Fibroblast of lung (primary cell): ENCODE measurements at regions not wholly inside any gene's neighbourhood (a gene's known extent, or its start where the extent isn't known, plus 50 kb on each side); places are given as distances from the start of the nearest gene placed in this dataset.

Source experiments
- DNase-seq, 2 donors: peaks; one replicate each; pipeline versions ENCODE4 v3.0.0 to v3.0.0-alpha.2; 2010; ENCODE audit warnings: low read depth in 2 of 2
- H2AFZ ChIP-seq: 2 replicates; pipeline ENCODE4 v1.5.1; 2012; ENCODE audit warnings: low read length, control low read depth, inconsistent platforms
- H3K27ac ChIP-seq: 2 replicates; pipeline ENCODE4 v1.5.1; 2011; ENCODE audit warnings: low read length, control low read depth; ENCODE audit not compliant: insufficient read depth
- H3K27me3 ChIP-seq: 2 replicates; pipeline ENCODE4 v1.5.1; 2011; ENCODE audit warnings: mild to moderate bottlenecking, low read length; ENCODE audit not compliant: control insufficient read depth, insufficient read depth
- H3K36me3 ChIP-seq: 2 replicates; pipeline ENCODE4 v1.5.1; 2011; ENCODE audit warnings: low read length; ENCODE audit not compliant: control insufficient read depth, insufficient read depth
- H3K4me1 ChIP-seq: 2 replicates; pipeline ENCODE4 v1.5.1; 2011; ENCODE audit warnings: low read length; ENCODE audit not compliant: control insufficient read depth, insufficient read depth; ENCODE audit errors: extremely low read depth
- H3K4me2 ChIP-seq: 2 replicates; pipeline ENCODE4 v1.5.1; 2011; ENCODE audit warnings: low read length, control low read depth; ENCODE audit not compliant: insufficient read depth; ENCODE audit errors: extremely low read depth
- H3K4me3 ChIP-seq, 4 experiments: fragments of 200-600 bp in 1 of 4; sonication (generic) in 1 of 4; replicated peaks in 1 of 4; 2 replicates each; pipeline ENCODE4 v1.5.1; 2011 to 2016; ENCODE audit warnings: low read length in 4 of 4, low read depth in 3 of 4, mild to moderate bottlenecking in 3 of 4, control low read depth in 2 of 4, inconsistent platforms in 1 of 4, mixed read lengths in 1 of 4; ENCODE audit not compliant: insufficient read depth in 1 of 4; ENCODE audit errors: control extremely low read depth in 1 of 4
- H3K79me2 ChIP-seq: 2 replicates; pipeline ENCODE4 v1.5.1; 2012; ENCODE audit warnings: mild to moderate bottlenecking, low read length, inconsistent platforms; ENCODE audit not compliant: control insufficient read depth, insufficient read depth
- H3K9ac ChIP-seq: 2 replicates; pipeline ENCODE4 v1.5.1; 2011; ENCODE audit warnings: mild to moderate bottlenecking, low read length, control low read depth; ENCODE audit not compliant: insufficient read depth
- H3K9me3 ChIP-seq: 2 replicates; pipeline ENCODE4 v1.5.1; 2012; ENCODE audit warnings: low read depth, low read length; ENCODE audit not compliant: control insufficient read depth, insufficient read depth
- H4K20me1 ChIP-seq: 2 replicates; pipeline ENCODE4 v1.5.1; 2011; ENCODE audit warnings: low read length; ENCODE audit not compliant: control insufficient read depth, insufficient read depth; ENCODE audit errors: extremely low read depth
- EZH2 ChIP-seq: IDR thresholded peaks from 2 replicates; pipeline ENCODE4 v1.5.1; 2012; ENCODE audit warnings: low read length, control low read depth, mild to moderate bottlenecking; ENCODE audit errors: missing control alignments
- TF ChIP-seq, protein P1 (sequence below), 2 donors: IDR thresholded peaks in 1 of 2; conservative IDR thresholded peaks in 1 of 2; 1 replicate in 1 of 2; 2 replicates in 1 of 2; pipeline ENCODE4 v1.5.1; 2011 to 2012; ENCODE audit warnings: low read length in 2 of 2, control low read depth in 1 of 2, inconsistent platforms in 1 of 2, low read depth in 1 of 2, mild to moderate bottlenecking in 1 of 2

DNA sequence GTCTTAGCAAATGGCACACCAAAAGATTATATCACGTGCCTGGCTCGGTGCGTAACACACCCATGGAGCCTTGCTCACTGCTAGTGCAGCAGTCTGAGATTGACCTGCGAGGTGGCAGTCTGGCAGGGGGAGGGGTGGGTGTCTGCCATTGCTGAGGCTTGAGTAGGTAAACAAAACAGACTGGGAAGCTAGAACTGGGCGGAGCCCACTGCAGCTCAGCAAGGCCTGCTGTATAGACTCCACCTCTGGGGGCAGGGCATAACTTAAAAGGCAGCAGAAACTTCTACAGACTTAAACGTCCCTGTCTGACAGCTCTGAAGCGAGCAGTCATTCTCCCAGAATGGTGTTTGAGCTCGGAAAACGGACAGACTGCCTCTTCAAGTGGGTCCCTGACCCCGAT is 55.9 kb upstream of the FSHR start:
- no peaks in the 10 kb centered on the region for H4K20me1 ChIP-seq
- H3K79me2 ChIP-seq, result no peaks in the 10 kb centered on the region
- DNase-seq, result no peak
- H3K9ac ChIP-seq, result no peak overlapping the region
- H3K4me3 ChIP-seq, result no peak overlapping the region
- no peak overlapping the region for H3K4me2 ChIP-seq
- no peaks in the 10 kb centered on the region for H3K9me3 ChIP-seq
- H3K36me3 ChIP-seq, result no peaks in the 10 kb centered on the region
- H3K27ac ChIP-seq, result no peak overlapping the region
- H3K27me3 ChIP-seq, result no peaks in the 10 kb centered on the region
- no peak overlapping the region for H2AFZ ChIP-seq
- TF ChIP-seq EZH2, result no peak
- TF ChIP-seq, protein P1, sequence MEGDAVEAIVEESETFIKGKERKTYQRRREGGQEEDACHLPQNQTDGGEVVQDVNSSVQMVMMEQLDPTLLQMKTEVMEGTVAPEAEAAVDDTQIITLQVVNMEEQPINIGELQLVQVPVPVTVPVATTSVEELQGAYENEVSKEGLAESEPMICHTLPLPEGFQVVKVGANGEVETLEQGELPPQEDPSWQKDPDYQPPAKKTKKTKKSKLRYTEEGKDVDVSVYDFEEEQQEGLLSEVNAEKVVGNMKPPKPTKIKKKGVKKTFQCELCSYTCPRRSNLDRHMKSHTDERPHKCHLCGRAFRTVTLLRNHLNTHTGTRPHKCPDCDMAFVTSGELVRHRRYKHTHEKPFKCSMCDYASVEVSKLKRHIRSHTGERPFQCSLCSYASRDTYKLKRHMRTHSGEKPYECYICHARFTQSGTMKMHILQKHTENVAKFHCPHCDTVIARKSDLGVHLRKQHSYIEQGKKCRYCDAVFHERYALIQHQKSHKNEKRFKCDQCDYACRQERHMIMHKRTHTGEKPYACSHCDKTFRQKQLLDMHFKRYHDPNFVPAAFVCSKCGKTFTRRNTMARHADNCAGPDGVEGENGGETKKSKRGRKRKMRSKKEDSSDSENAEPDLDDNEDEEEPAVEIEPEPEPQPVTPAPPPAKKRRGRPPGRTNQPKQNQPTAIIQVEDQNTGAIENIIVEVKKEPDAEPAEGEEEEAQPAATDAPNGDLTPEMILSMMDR (conservative IDR thresholded peaks at IDR 0.05 in 1 of 2, IDR thresholded peaks at IDR 0.05 in 1 of 2; ENCODE audit: low read depth in 1 of 2, low read length in 2 of 2), result no peak
- H3K4me1 ChIP-seq, result no peaks in the 10 kb centered on the region

DNA sequence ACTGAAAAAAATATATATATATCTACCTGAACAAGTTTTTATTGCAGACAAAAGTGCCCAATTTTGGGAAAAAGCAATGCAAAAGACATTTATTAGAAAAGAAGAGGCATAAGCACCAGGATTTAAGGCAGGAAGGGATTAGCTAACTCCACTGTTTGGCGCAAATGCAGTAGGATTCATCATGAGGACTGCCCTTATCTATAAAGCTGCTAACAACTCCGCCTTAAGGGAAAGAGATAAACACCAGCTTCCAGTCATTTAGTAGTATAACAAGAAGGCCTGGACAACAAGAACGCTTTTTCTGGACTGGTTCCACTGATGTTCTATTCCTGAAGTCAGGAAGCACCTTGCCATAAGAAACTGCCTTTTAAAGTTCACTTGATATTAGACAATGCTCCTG is 52.9 kb upstream of the FSHR start:
- Histone ChIP-seq H2AFZ (no peak overlapping the region), H3K9ac (no peak overlapping the region), H3K27ac (no peak overlapping the region), H3K4me2 (no peak overlapping the region), H3K27me3 (no peaks in the 10 kb centered on the region), H4K20me1 (no peaks in the 10 kb centered on the region), H3K9me3 (no peaks in the 10 kb centered on the region), H3K36me3 (no peaks in the 10 kb centered on the region), H3K4me3 (no peak overlapping the region), H3K4me1 (no peaks in the 10 kb centered on the region), H3K79me2 (no peaks in the 10 kb centered on the region)
- TF ChIP-seq EZH2, result no peak
- TF ChIP-seq, protein P1 (conservative IDR thresholded peaks at IDR 0.05 in 1 of 2, IDR thresholded peaks at IDR 0.05 in 1 of 2; ENCODE audit: low read depth in 1 of 2, low read length in 2 of 2), result no peak
- no peak for DNase-seq
